ENCODE measurements at regions not wholly inside any gene's neighbourhood (a gene's known extent, or its start where the extent isn't known, plus 50 kb on each side); places are given as distances from the start of the nearest gene placed in this dataset.

GRCh38 chr11:116644201-116644940 lies 128.4 kb downstream of the BUD13 start:
- no peak overlapping the region for H3K4me3 ChIP-seq (ENCODE audit: control insufficient read depth, low read depth, low read length)
- TF ChIP-seq CTCF (IDR thresholded peaks at IDR 0.05; ENCODE audit: control insufficient read depth, insufficient read depth, low read depth, low read length, missing control alignments): no peak
- no peak for DNase-seq (ENCODE audit: low read depth)

GRCh38 chr11:116643521-116643920 lies 129.3 kb downstream of the BUD13 start:
- TF ChIP-seq CTCF (IDR thresholded peaks at IDR 0.05; ENCODE audit: control insufficient read depth, insufficient read depth, low read depth, low read length, missing control alignments): no peak
- DNase-seq (ENCODE audit: low read depth): no peak
- no peak overlapping the region for H3K4me3 ChIP-seq (ENCODE audit: control insufficient read depth, low read depth, low read length)

- H3K4me3 ChIP-seq (ENCODE audit: control insufficient read depth, low read depth, low read length): no peak overlapping the region
- no peak for TF ChIP-seq CTCF (IDR thresholded peaks at IDR 0.05; ENCODE audit: control insufficient read depth, insufficient read depth, low read depth, low read length, missing control alignments)
- no peak for DNase-seq (ENCODE audit: low read depth)
Observed at GRCh38 chr11:116642902-116643301, 129.9 kb downstream of the BUD13 start.

- no peak for DNase-seq (ENCODE audit: low read depth)
- no peak for TF ChIP-seq CTCF (IDR thresholded peaks at IDR 0.05; ENCODE audit: control insufficient read depth, insufficient read depth, low read depth, low read length, missing control alignments)
- H3K4me3 ChIP-seq (ENCODE audit: control insufficient read depth, low read depth, low read length): no peak overlapping the region
Observed at GRCh38 chr11:116642481-116642880, 130.3 kb downstream of the BUD13 start.

GRCh38 chr11:116641561-116642045 lies 131.2 kb downstream of the BUD13 start:
- TF ChIP-seq CTCF (IDR thresholded peaks at IDR 0.05; ENCODE audit: control insufficient read depth, insufficient read depth, low read depth, low read length, missing control alignments): peak; percentile 70

GRCh38 chr11:116640641-116641402 lies 132.0 kb downstream of the BUD13 start:
- no peak for TF ChIP-seq CTCF (IDR thresholded peaks at IDR 0.05; ENCODE audit: control insufficient read depth, insufficient read depth, low read depth, low read length, missing control alignments)
- no peak overlapping the region for H3K4me3 ChIP-seq (ENCODE audit: control insufficient read depth, low read depth, low read length)
- DNase-seq (ENCODE audit: low read depth): no peak

More at GRCh38 chr11:116641561-116642045, 131.2 kb downstream of the BUD13 start:
- DNase-seq (ENCODE audit: low read depth): no peak
- H3K4me3 ChIP-seq (ENCODE audit: control insufficient read depth, low read depth, low read length): no peak overlapping the region

Measured in AG09309 (cell line).